Endothelial cell of umbilical vein (primary cell): ENCODE measurements at regions not wholly inside any gene's neighbourhood (a gene's known extent, or its start where the extent isn't known, plus 50 kb on each side); places are given as distances from the start of the nearest gene placed in this dataset.

ENCODE experiments used
- CTCF ChIP-seq, 2 donors: IDR thresholded peaks; 1 replicate in 1 of 2; 2 replicates in 1 of 2; pipeline ENCODE4 v1.5.1; 2011; ENCODE audit warnings: low read length in 2 of 2, mild to moderate bottlenecking in 2 of 2, moderate library complexity in 2 of 2, control low read depth in 1 of 2, inconsistent platforms in 1 of 2, low read depth in 1 of 2; ENCODE audit not compliant: insufficient read depth in 1 of 2; ENCODE audit errors: extremely low read depth in 1 of 2
- EZH2 ChIP-seq: IDR thresholded peaks from 2 replicates; pipeline ENCODE4 v1.6.1; 2012; ENCODE audit warnings: borderline replicate concordance, low read depth, mild to moderate bottlenecking, moderate library complexity, low read length, inconsistent platforms; ENCODE audit not compliant: severe bottlenecking
- GATA2 ChIP-seq: IDR thresholded peaks from 2 replicates; pipeline ENCODE4 v1.7.0; 2011; ENCODE audit warnings: low read depth, mild to moderate bottlenecking, moderate library complexity, mixed read lengths, low read length; ENCODE audit not compliant: insufficient read length, insufficient read depth
- MYC ChIP-seq: IDR thresholded peaks from one replicate; pipeline ENCODE4 v1.6.1; 2011; ENCODE audit warnings: mild to moderate bottlenecking, low read depth, low read length
- POLR2A ChIP-seq: IDR thresholded peaks from 2 replicates; pipeline ENCODE4 v1.6.1; 2012; ENCODE audit warnings: low read depth, mild to moderate bottlenecking, control low read depth, low read length
- POLR2AphosphoS5 ChIP-seq: IDR thresholded peaks from 2 replicates; pipeline ENCODE4 v1.6.1; 2012; ENCODE audit warnings: low read depth, mild to moderate bottlenecking, control low read depth, low read length, moderate library complexity; ENCODE audit not compliant: insufficient read depth
- TF ChIP-seq, protein P1 (sequence below): IDR thresholded peaks from 2 replicates; pipeline ENCODE4 v1.6.1; 2011; ENCODE audit not compliant: insufficient read depth, insufficient read length

GRCh38 chr3:106963442-106963841 is 413.8 kb upstream of the CCDC54 start:
- TF ChIP-seq CTCF (IDR thresholded peaks at IDR 0.05; ENCODE audit: extremely low read depth in 1 of 2, insufficient read depth in 1 of 2, low read depth in 1 of 2, low read length in 2 of 2) (no peak), POLR2A (no peak), EZH2 (no peak), GATA2 (no peak), POLR2AphosphoS5 (no peak), MYC (no peak)
- TF ChIP-seq, protein P1, sequence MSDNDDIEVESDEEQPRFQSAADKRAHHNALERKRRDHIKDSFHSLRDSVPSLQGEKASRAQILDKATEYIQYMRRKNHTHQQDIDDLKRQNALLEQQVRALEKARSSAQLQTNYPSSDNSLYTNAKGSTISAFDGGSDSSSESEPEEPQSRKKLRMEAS, result no peak
